Neutrophil (primary cell): ENCODE measurements at regions not wholly inside any gene's neighbourhood (a gene's known extent, or its start where the extent isn't known, plus 50 kb on each side); places are given as distances from the start of the nearest gene placed in this dataset.

Experiments used
- H3K27ac ChIP-seq: fragments of 200-600 bp; sonication (generic); 2 replicates; pipeline ENCODE4 v1.5.1; 2016; ENCODE audit warnings: mild to moderate bottlenecking, moderate library complexity
- H3K27me3 ChIP-seq: fragments of 200-600 bp; sonication (generic); 2 replicates; pipeline ENCODE4 v1.6.0; 2016; ENCODE audit warnings: mild to moderate bottlenecking
- H3K36me3 ChIP-seq: fragments of 200-600 bp; sonication (generic); 2 replicates; pipeline ENCODE4 v1.5.1; 2017
- H3K4me1 ChIP-seq, 2 experiments: fragments of 200-600 bp in 1 of 2; sonication (generic) in 1 of 2; 1 replicate in 1 of 2; 2 replicates in 1 of 2; pipeline versions ENCODE4 v1.5.1 to v1.6.1; 2013 to 2016; ENCODE audit warnings: low read depth in 1 of 2, low read length in 1 of 2, mild to moderate bottlenecking in 1 of 2, moderate library complexity in 1 of 2; ENCODE audit not compliant: control insufficient read depth in 1 of 2, insufficient read depth in 1 of 2
- H3K4me3 ChIP-seq, 2 experiments: fragments of 200-600 bp in 1 of 2; sonication (generic) in 1 of 2; 1 replicate in 1 of 2; 2 replicates in 1 of 2; pipeline ENCODE4 v1.5.1; 2013 to 2016; ENCODE audit warnings: low read depth in 1 of 2, low read length in 1 of 2, mild to moderate bottlenecking in 1 of 2, moderate library complexity in 1 of 2
- H3K9me3 ChIP-seq: fragments of 200-600 bp; sonication (generic); 2 replicates; pipeline ENCODE4 v1.5.1; 2016
- CTCF ChIP-seq: fragments of 200-600 bp; sonication (generic); IDR thresholded peaks from 2 replicates; pipeline ENCODE4 v1.5.1; 2016; ENCODE audit warnings: antibody characterized with exemption

GRCh38 chr7:56229631-56230030 is 113.4 kb upstream of the NUPR2 start:
- no peaks in the 10 kb centered on the region for H3K27me3 ChIP-seq
- H3K36me3 ChIP-seq, result no peaks in the 10 kb centered on the region
- H3K9me3 ChIP-seq, result peaks cover 4% of the 10 kb centered on the region
- no peak overlapping the region for H3K4me3 ChIP-seq
- no peaks in the 10 kb centered on the region for H3K4me1 ChIP-seq
- H3K27ac ChIP-seq, result no peak overlapping the region
- no peak for TF ChIP-seq CTCF

DNA sequence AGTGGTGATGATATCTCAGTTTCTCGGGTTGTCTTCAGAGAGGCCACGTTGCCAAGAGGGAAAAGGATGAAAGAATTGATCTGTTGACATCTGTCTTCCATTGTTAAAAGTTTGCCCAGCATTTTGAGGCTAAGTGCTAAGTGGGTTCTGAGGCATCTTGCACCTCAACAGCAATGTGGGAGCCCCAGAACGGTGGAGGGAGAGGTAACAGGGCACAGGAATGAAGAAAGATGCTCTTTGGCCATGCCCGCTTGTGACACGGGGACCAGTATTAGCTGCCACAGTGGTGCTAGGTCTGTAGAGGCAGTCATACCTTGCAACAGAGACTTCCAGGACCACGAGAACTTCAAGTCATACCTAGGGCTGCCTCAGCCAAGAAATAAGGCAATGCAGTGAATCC is 106.6 kb upstream of the NUPR2 start:
- H3K4me1 ChIP-seq, result no peaks in the 10 kb centered on the region
- H3K4me3 ChIP-seq, result no peak overlapping the region
- TF ChIP-seq CTCF, result no peak
- H3K36me3 ChIP-seq, result no peaks in the 10 kb centered on the region
- no peaks in the 10 kb centered on the region for H3K9me3 ChIP-seq
- no peaks in the 10 kb centered on the region for H3K27me3 ChIP-seq
- H3K27ac ChIP-seq, result no peak overlapping the region

DNA sequence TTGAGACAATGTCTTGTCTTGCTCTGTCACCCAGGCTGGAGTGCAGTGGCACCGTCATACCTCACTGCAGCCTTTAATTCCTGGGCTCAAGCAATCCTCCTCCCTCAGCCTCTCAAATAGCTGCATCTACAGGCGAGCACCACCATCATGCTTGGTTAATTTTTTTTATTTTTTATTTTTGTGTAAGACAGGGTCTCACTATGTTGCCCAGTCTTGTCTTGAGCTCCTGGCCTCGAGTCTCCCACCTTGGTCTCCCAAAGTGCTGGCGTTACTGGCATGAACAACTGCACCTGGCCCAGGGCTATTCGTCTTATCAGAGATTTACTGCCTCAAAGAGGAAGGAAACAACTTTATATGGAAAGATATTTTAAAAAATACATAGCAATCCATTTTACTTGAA is 102.8 kb upstream of the NUPR2 start:
- H3K9me3 ChIP-seq, result no peaks in the 10 kb centered on the region
- no peaks in the 10 kb centered on the region for H3K36me3 ChIP-seq
- H3K27ac ChIP-seq, result no peak overlapping the region
- no peaks in the 10 kb centered on the region for H3K4me1 ChIP-seq
- no peaks in the 10 kb centered on the region for H3K27me3 ChIP-seq
- H3K4me3 ChIP-seq, result no peak overlapping the region
- TF ChIP-seq CTCF, result no peak

- no peak overlapping the region for H3K4me3 ChIP-seq
- H3K27ac ChIP-seq, result no peak overlapping the region
- H3K27me3 ChIP-seq, result no peaks in the 10 kb centered on the region
- H3K36me3 ChIP-seq, result no peaks in the 10 kb centered on the region
- no peaks in the 10 kb centered on the region for H3K4me1 ChIP-seq
- TF ChIP-seq CTCF, result no peak
- H3K9me3 ChIP-seq, result no peaks in the 10 kb centered on the region
Measured at GRCh38 chr7:56218510-56218909, 102.3 kb upstream of the NUPR2 start.

- TF ChIP-seq CTCF, result no peak
- H3K36me3 ChIP-seq, result no peaks in the 10 kb centered on the region
Measured at GRCh38 chr7:56213574-56213973, 97.4 kb upstream of the NUPR2 start.

GRCh38 chr7:56206420-56206819 is 90.2 kb upstream of the NUPR2 start:
- Histone ChIP-seq H3K4me1 (no peaks in the 10 kb centered on the region), H3K27me3 (no peaks in the 10 kb centered on the region), H3K36me3 (no peaks in the 10 kb centered on the region), H3K27ac (no peak overlapping the region), H3K9me3 (peaks cover 5% of the 10 kb centered on the region), H3K4me3 (no peak overlapping the region)
- no peak for TF ChIP-seq CTCF

More at GRCh38 chr7:56213574-56213973, 97.4 kb upstream of the NUPR2 start:
- peaks cover 5% of the 10 kb centered on the region for H3K9me3 ChIP-seq
- no peaks in the 10 kb centered on the region for H3K27me3 ChIP-seq
- H3K4me1 ChIP-seq, result no peaks in the 10 kb centered on the region
- H3K4me3 ChIP-seq, result no peak overlapping the region
- no peak overlapping the region for H3K27ac ChIP-seq
